ENCODE measurements at regions not wholly inside any gene's neighbourhood (a gene's known extent, or its start where the extent isn't known, plus 50 kb on each side); places are given as distances from the start of the nearest gene placed in this dataset.

GRCh38 chr9:88737031-88737430, 202.1 kb downstream of the NXNL2 start:
- no peak for DNase-seq

DNA sequence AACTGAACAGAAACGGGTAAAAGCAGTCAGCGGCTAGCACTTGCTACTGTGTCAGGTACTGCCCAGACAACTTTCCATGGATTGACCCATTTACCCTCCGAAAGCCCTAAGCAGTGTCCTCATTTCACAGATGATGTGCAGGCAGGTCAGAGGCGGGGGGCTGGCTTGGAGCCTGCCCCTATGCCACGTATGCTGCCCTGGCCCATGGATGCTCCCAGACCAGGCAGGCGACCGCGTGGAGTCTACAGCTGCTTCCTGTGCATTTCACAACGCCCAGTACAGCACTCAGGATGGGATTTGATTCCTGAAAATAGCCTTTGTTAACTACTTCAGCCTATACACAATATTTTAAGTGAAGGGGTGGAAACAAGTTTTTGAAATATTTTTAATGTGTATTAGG, 202.9 kb downstream of the NXNL2 start:
- no peak for DNase-seq

GRCh38 chr9:88738709-88739108, 203.7 kb downstream of the NXNL2 start:
- no peak for DNase-seq

DNA sequence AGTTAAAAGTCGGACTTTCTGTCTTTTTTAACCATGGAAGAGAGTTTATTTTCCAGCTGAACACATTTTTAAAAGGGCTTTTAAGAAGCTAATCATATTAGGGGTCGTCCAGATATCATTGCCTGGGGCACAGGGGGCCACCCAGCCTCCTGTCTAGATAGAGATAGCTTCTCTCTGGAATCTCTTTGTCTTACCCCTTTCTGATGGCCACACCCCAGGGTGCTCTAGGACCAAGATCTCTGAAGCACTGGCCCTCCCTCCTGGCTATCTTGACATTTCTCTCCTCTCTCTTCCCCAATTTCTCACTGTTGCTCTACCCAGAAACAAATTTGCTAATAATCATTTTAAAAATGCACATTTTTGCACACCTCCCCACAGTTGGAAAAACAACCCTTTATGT, 204.4 kb downstream of the NXNL2 start:
- DNase-seq: no peak

DNA sequence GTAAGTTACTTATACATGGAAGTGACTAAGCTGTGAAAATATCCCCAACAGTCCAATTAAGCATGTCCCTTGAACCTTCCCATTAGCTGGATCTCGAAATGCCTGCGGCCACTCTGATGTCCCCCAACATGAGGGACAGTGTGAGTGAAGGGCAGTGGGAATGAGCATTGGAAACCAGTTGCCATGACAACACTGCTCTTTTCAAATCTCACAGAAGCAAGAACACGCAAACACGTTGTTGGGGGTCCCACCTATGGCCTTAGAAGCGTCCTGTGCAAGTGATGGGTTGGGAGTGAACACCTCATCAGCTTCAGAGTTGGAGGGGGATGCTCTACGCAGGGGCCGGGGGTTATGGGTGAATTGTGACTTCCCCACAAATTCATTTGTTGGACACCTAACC, 205.9 kb downstream of the NXNL2 start:
- no peak for DNase-seq

DNA sequence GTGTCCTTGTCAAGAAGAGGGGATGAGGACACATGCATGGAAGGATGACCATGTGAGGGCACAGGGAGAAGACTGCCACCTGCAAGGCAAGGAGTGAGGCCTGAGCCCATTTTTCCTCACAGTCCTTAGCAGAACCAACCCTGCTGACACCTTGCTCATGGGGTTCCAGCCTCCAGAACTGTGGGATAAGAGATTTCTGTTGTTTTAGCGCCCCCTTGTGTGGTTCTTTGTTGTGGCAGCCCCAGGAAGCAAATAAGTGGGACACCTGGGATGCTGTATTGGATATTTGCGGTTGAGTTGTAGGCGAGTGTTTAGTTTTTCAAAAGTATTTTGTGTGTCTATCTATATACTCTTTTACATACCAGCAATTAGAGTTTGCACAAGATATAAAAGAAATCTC, 206.4 kb downstream of the NXNL2 start:
- DNase-seq: no peak

DNA sequence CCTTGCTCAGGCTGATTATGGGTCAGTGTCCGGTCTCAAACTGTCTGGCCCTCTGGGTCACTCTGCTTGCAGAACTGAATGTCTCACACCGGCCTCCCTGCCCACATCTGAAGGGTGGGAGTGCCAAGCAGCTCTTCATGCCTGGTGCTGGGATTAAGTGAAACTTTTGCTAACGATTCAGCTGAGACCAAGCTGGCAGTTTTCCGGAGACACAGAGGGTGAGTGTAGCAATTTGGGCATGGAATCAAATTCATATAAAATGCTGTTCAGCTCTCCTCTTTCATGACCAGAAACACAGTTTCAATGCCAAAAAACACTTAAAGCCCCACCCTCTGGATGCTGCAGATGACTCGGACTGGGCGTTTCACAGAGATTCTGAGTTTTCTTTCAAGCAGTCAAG, 207.5 kb downstream of the NXNL2 start:
- DNase-seq: no peak

DNA sequence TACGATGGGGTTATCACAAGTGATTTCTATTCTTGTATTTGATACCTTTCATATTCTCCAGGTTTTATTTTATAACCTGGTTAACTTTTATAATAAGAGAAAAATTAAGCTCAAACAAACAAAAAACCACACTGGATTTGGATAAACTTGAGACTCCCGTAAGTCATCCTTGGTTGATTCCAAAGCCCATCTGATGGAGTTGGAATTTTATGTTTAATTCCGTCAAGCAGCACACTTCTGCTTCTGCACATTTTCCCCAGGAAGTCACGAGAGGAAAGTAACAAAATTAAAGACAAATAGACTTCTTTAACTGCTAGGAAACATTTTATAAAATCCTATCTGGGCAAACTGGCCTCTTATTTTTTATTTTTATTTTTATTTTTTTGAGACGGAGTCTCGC, 207.9 kb downstream of the NXNL2 start:
- no peak for DNase-seq

DNA sequence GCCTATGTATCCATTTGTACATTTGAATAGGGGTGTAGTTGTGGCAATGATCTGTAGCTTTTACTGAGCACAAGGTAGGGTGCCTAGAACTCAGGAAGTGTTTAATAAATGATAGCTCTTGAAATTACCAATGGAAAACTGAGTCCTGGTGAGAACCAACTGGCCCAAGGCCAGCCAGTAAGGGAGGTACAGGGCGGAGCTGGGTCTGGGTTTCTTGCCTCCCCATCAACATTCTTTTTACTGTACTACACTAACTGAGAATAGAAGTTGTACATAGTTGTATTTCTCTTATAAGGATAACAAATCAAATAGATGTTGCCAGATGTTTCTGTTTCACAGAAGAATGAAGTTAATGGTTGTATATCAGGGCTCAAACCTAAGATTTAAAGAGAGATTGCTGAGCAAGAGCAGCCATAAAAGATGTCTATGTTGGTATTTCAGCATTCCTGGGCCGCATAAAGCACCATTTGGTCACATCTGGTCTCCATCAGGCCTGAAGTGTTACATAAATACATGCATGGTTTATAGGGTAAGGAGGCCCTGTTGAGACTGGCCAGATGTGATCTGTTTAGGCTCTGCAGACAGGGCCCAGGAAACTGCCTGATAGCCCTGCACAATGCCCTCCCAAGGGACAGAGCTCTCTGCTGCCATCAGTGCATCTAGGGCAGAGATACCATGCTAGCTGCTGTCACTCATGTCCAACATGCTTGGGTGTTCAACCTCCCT, 210.5 kb downstream of the NXNL2 start:
- DNase-seq: no peak

- DNase-seq: no peak
Measured at GRCh38 chr9:88746029-88746742, 211.2 kb downstream of the NXNL2 start.

GRCh38 chr9:88746743-88747398, 211.9 kb downstream of the NXNL2 start:
- no peak for DNase-seq

DNA sequence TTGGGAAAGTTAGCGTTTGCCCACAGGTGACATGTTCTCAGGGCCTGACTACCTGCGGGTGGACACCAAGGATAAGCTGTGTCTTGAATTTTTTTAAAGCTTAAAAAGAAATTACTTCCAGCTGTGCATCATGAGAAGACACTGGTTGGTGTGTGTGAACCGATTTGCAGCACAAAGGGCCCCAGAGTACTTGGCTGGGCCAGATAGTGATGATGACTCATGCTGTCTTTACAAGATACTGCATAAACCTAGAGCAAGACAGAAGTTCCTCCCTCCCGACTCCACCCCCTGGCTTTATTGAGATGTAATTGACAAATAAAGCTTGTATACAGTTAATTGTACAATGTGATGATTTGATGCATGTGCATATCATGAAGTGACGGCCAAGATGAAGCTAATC, 212.8 kb downstream of the NXNL2 start:
- no peak for DNase-seq

DNA sequence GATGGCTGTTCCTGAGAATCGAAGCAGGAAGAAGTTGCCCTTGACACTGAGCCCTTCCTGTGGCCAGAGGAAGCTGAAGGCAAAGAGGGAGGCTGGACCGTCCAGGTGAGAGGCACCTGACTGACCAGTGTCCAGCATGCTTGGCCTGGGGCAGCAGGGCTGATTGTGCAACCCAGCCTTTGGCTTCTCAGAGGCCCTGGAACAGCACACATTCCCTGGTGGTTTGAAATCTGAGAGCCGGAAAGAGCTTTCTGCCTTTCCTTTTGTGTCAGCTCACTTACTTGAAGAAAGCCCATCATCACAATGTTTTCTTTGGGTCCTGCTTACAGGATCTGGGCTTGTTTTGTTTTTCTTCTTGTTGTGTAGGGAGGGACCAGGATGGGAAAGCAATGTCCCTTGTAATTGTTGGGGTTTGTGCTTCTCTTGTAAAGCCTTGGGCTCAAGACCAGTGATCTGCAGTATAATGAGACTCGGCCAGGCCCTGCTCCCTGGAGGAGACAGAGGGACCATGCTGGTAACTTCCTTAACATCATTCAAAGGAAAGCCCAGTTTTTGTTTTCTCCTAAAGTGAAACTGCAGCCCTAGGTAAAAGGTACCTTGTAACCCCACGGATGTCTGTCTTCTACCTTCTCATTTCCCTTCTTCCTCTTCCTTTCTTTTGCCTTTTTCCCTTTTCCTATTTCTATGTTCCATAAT, 213.7 kb downstream of the NXNL2 start:
- DNase-seq: no peak

- no peak for DNase-seq
Measured at GRCh38 chr9:88749420-88749819, 214.4 kb downstream of the NXNL2 start.

GRCh38 chr9:88750832-88751360, 215.9 kb downstream of the NXNL2 start:
- no peak for DNase-seq

- DNase-seq: no peak
Measured at GRCh38 chr9:88751781-88752180, 216.8 kb downstream of the NXNL2 start.

- no peak for DNase-seq
Measured at GRCh38 chr9:88753691-88754367, 218.9 kb downstream of the NXNL2 start.

- DNase-seq: no peak
Measured at GRCh38 chr9:88754452-88754851, 219.5 kb downstream of the NXNL2 start.

DNA sequence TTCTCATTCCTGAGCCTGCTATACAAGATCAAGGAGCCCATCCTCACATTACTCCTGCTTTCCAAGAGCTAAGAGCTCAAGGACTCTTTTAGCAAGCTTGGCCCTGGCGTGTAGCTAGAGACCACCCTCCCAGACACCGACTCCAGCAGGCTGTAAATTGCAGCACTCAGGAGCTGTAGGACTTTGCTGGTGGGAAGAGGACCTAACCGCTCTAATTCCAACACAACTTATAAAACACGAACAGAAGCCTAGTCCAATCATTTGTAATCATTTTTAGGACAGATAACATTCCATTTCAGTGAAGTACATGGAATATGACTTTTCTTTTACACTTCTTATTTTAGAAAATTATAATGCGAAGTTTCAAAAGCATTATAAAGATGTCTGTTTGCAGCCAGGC, 219.9 kb downstream of the NXNL2 start:
- DNase-seq: no peak

- peak; percentile 63 for DNase-seq
Measured at GRCh38 chr9:88757406-88758010, 222.5 kb downstream of the NXNL2 start.

DNA sequence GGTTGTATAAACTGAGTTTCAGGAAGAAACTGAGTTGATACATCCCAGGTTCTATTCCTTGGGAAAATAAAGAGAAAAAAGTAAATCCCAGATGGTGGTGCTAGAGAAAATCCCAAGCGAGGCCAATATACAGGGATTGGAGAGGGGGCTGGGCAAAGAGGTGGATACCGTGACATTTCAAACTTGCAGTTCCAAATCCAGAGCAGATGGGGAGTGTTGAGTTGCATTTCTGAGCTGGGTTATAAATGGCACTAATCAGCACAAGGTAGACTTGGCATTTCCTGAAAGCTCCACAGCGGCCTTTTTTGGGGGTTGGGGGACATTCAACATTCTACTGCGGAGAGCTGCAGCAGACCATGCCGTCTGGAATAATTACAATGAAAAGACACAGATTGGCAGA, 224.4 kb downstream of the NXNL2 start:
- DNase-seq: no peak

DNA sequence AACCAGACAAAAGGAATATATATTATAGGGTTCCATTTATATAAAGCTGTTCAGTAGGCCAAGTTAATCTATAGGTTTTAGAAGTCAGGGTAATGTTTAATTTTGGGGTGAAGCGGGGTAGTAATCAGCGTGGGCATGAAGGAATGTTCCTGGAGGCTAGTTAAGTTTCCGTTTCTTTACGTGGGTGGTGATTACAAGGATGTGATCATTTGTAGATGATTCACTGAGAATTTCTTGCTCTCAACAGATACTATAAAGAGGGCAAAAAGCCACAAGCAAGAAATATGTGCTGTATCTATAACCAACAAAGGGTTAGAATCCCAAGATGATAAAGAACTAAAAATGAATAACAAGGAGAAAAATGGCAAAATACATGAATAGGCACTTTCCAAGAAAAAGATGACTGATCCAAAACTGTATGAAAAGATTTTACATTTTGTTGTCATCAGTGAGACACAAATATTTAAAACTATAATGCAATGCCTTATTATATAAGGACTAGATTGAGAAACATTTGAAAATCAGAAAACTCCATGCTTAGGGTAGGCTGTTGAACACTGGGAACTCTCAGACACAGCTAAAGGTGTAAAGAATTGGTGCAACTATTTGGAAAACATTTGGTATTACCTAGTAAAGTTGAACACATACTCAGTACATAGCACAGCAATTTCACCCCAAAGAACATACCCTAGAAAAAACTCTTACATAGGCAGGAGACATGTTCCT, 224.3 kb upstream of the S1PR3 start:
- DNase-seq: no peak

Data from DMS153 (cell line).